A549 (cell line): ENCODE measurements at regions not wholly inside any gene's neighbourhood (a gene's known extent, or its start where the extent isn't known, plus 50 kb on each side); places are given as distances from the start of the nearest gene placed in this dataset.
"Not testable (repeated sequence)": the region's sequence is repeated elsewhere in the genome, so short reads cannot be mapped to it uniquely, and the experiment has no call there.

Experiments
- ATAC-seq, 2 experiments: fragments of 200-7000 bp in 1 of 2; fragments of >200 bp in 1 of 2; cut with Nextera tagmentation in 1 of 2; cut with Tn5 transposase in 1 of 2; 3 replicates each; pipeline versions ENCODE4 v1.8.0 to v1.9.1; 2018 to 2020; ENCODE audit warnings: mild to moderate bottlenecking in 1 of 2, moderate library complexity in 1 of 2
- CTCF ChIA-PET: fragments of 300-600 bp; sonication (Branson Sonifier 250); formaldehyde crosslinking; extraction: SDS; loops from one replicate; lab custom pipeline; 2021; ENCODE audit warnings: antibody characterized with exemption, inconsistent platforms; lab: Yijun Ruan, JAX
- POLR2A ChIA-PET: fragments of 350-600 bp; formaldehyde crosslinking; extraction: SDS; loops from one replicate; lab custom pipeline; 2021; ENCODE audit warnings: antibody characterized with exemption, inconsistent platforms; lab: Yijun Ruan, JAX
- DNase-seq, 2 experiments: peaks; one replicate each; pipeline versions ENCODE4 v3.0.0 to v3.0.0-alpha.2; 2011 to 2016; ENCODE audit warnings: low read depth in 1 of 2, low spot score in 1 of 2
- FAIRE-seq: peaks from 2 replicates; lab custom pipeline; 2011; peaks lifted over from hg19 to GRCh38; lab: Jason Lieb, UNC
- H3K27ac ChIP-seq, 2 experiments: fragments of >200 bp; sonication (Bioruptor Twin); formaldehyde crosslinking; 3 replicates each; pipeline ENCODE4 v1.5.1; 2016 to 2017
- H3K4me1 ChIP-seq: fragments of >200 bp; sonication (Bioruptor Twin); formaldehyde crosslinking; 3 replicates; pipeline ENCODE4 v1.6.1; 2016
- H3K4me2 ChIP-seq: fragments of >200 bp; sonication (Bioruptor Twin); formaldehyde crosslinking; 3 replicates; pipeline ENCODE4 v1.6.1; 2016
- H3K4me3 ChIP-seq: fragments of >200 bp; sonication (Bioruptor Twin); formaldehyde crosslinking; 3 replicates; pipeline ENCODE4 v1.5.1; 2016
- H3K9me3 ChIP-seq: fragments of >200 bp; sonication (Bioruptor Twin); formaldehyde crosslinking; 3 replicates; pipeline ENCODE4 v1.6.1; 2016
- BCL3 ChIP-seq: fragments of >200 bp; sonication (Bioruptor Twin); formaldehyde crosslinking; IDR thresholded peaks from 3 replicates; pipeline ENCODE4 v1.6.1; 2016
- CBX2 ChIP-seq: fragments of 200-600 bp; sonication (generic); IDR thresholded peaks from 2 replicates; pipeline ENCODE4 v1.6.1; 2016; ENCODE audit warnings: low read depth, mild to moderate bottlenecking, borderline replicate concordance
- CHD2 ChIP-seq: fragments of 150-350 bp; IDR thresholded peaks from 2 replicates; pipeline ENCODE4 v1.6.1; 2014; ENCODE audit warnings: low read length; ENCODE audit not compliant: partially characterized antibody
- EHMT2 ChIP-seq: fragments of 200-600 bp; sonication (generic); IDR thresholded peaks from 2 replicates; pipeline ENCODE4 v1.6.1; 2016; ENCODE audit warnings: antibody characterized with exemption, low read depth, mild to moderate bottlenecking, moderate library complexity
- ESRRA ChIP-seq: fragments of 150-350 bp; IDR thresholded peaks from 2 replicates; pipeline ENCODE4 v1.6.1; 2014; ENCODE audit warnings: mild to moderate bottlenecking, low read length, borderline replicate concordance
- FOSB ChIP-seq: fragments of 250-450 bp; sonication (Bioruptor Pico); IDR thresholded peaks from 2 replicates; pipeline ENCODE4 v1.5.0; 2020; ENCODE audit warnings: mild to moderate bottlenecking, moderate library complexity
- HOXA7 ChIP-seq: fragments of 250-450 bp; sonication (Bioruptor Pico); IDR thresholded peaks from 2 replicates; pipeline ENCODE4 v1.5.0; 2020; ENCODE audit warnings: mild to moderate bottlenecking, moderate library complexity
- HOXB13 ChIP-seq: fragments of 250-450 bp; sonication (Bioruptor Pico); IDR thresholded peaks from 2 replicates; pipeline ENCODE4 v1.5.0; 2020; ENCODE audit warnings: low read depth, mild to moderate bottlenecking, moderate library complexity
- HOXB5 ChIP-seq: fragments of 250-450 bp; sonication (Bioruptor Pico); IDR thresholded peaks from 2 replicates; pipeline ENCODE4 v1.5.0; 2020; ENCODE audit warnings: mild to moderate bottlenecking, moderate library complexity
- JUN ChIP-seq, 2 experiments: fragments of >200 bp; sonication (Bioruptor Twin); formaldehyde crosslinking; IDR thresholded peaks; 2 replicates in 1 of 2; 3 replicates in 1 of 2; pipeline ENCODE4 v1.6.1; 2016 to 2017
- MYC ChIP-seq: IDR thresholded peaks from 2 replicates; pipeline ENCODE4 v1.6.1; 2012; ENCODE audit warnings: mild to moderate bottlenecking, inconsistent platforms, low read length, improper control_type of control experiment, borderline replicate concordance
- NPAS2 ChIP-seq: fragments of 250-450 bp; sonication (Bioruptor Pico); IDR thresholded peaks from 2 replicates; pipeline ENCODE4 v1.8.0; 2022; ENCODE audit warnings: mild to moderate bottlenecking, moderate library complexity, borderline replicate concordance
- PHF8 ChIP-seq: fragments of 200-600 bp; sonication (generic); IDR thresholded peaks from 2 replicates; pipeline ENCODE4 v1.6.1; 2016; ENCODE audit warnings: low read depth, mild to moderate bottlenecking, antibody characterized with exemption, moderate library complexity, borderline replicate concordance
- POLR2A ChIP-seq: IDR thresholded peaks from 2 replicates; pipeline ENCODE4 v1.6.1; 2012; ENCODE audit warnings: mild to moderate bottlenecking, low read length
- TP53 ChIP-seq: fragments of 250-450 bp; sonication (Bioruptor Pico); IDR thresholded peaks from 2 replicates; pipeline ENCODE4 v1.5.0; 2021; ENCODE audit warnings: mild to moderate bottlenecking, moderate library complexity
- ZNF302 ChIP-seq: fragments of 250-450 bp; sonication (Bioruptor Pico); IDR thresholded peaks from 2 replicates; pipeline ENCODE4 v1.9.0; 2021; ENCODE audit warnings: inconsistent platforms, mild to moderate bottlenecking, moderate library complexity
- ZSCAN20 ChIP-seq: fragments of 250-450 bp; sonication (Bioruptor Pico); IDR thresholded peaks from 2 replicates; pipeline ENCODE4 v1.8.0; 2022; ENCODE audit warnings: mild to moderate bottlenecking, moderate library complexity
- WGBS: methylation state at CpG from one replicate; pipeline ENCODE4 v1.1.6; 2017; ENCODE audit errors: missing lambda C conversion rate; 5-methylcytosine and 5-hydroxymethylcytosine counted together
- TF ChIP-seq, protein P1 (sequence below): fragments of 250-450 bp; sonication (Bioruptor Pico); IDR thresholded peaks from 2 replicates; pipeline ENCODE4 v1.5.0; 2021; ENCODE audit warnings: mild to moderate bottlenecking, moderate library complexity, borderline replicate concordance

- ATAC-seq, H3K27ac ChIP-seq, H3K4me2 ChIP-seq, DNase-seq, FAIRE-seq, CTCF ChIA-PET, H3K4me1 ChIP-seq, POLR2A ChIA-PET, H3K4me3 ChIP-seq: not testable (repeated sequence)
- H3K9me3 ChIP-seq: peaks cover 14% of the 10 kb centered on the region; the same call in 2 of the 3 replicates
- WGBS: 70% methylated on average over 9 of the region's 9 CpGs
These were observed 67.7 kb downstream of the TMEM270 start for GRCh38 chr7:73928644-73929043.

DNA sequence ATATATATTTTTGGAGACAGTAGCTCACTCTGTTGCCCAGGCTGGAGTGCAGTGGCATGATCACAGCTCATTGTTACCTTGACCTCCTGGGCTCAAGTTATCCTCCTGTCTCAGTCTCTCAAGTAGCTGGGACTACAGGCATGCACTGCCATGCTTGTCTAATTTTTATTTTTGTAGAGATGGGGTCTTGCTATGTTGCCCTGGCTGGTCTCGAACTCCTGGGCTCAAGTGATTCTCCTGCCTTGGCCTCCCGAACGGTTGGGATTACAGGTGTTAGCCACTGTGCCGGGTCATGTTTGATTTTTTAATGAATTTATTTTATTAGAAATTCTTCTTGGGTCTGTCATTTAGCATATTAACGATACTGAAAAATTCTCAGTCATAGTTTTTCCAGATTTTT, 70.5 kb downstream of the TMEM270 start:
- H3K4me3 ChIP-seq: no peak overlapping the region
- no peak for FAIRE-seq

GRCh38 chr7:73932364-73932763, 71.4 kb downstream of the TMEM270 start:
- POLR2A ChIA-PET: no interaction called here

More for the DNA sequence above, 70.5 kb downstream of the TMEM270 start:
- WGBS: 70% methylated on average over 5 of the region's 5 CpGs
- ATAC-seq: no peak
- Histone ChIP-seq H3K9me3 (peaks cover 8% of the 10 kb centered on the region; the same call in 2 of the 3 replicates), H3K4me2 (no peak overlapping the region), H3K27ac (no peak overlapping the region), H3K4me1 (no peaks in the 10 kb centered on the region)
- no peak for TF ChIP-seq CBX2
- TF ChIP-seq ESRRA: no peak
- no peak for TF ChIP-seq HOXB13 (CRISPR knock-in tag)
- TF ChIP-seq HOXB5 (CRISPR knock-in tag): no peak
- no peak for TF ChIP-seq BCL3
- TF ChIP-seq, protein P1, sequence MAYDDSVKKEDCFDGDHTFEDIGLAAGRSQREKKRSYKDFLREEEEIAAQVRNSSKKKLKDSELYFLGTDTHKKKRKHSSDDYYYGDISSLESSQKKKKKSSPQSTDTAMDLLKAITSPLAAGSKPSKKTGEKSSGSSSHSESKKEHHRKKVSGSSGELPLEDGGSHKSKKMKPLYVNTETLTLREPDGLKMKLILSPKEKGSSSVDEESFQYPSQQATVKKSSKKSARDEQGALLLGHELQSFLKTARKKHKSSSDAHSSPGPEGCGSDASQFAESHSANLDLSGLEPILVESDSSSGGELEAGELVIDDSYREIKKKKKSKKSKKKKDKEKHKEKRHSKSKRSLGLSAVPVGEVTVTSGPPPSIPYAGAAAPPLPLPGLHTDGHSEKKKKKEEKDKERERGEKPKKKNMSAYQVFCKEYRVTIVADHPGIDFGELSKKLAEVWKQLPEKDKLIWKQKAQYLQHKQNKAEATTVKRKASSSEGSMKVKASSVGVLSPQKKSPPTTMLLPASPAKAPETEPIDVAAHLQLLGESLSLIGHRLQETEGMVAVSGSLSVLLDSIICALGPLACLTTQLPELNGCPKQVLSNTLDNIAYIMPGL (CRISPR knock-in tag): no peak
- TF ChIP-seq CHD2: no peak
- no peak for TF ChIP-seq FOSB
- TF ChIP-seq HOXA7: no peak
- no peak for TF ChIP-seq POLR2A
- no peak for DNase-seq
- CTCF ChIA-PET: no interaction called here
- POLR2A ChIA-PET: no interaction called here

GRCh38 chr7:73933091-73933490, 72.1 kb downstream of the TMEM270 start:
- CTCF ChIA-PET: interaction anchor here (0.6 kb wide), 1 partner anchor 34 kb away, joined by 3 read pairs; no protein-coding TSS in a partner anchor
- TF ChIP-seq HOXB5 (CRISPR knock-in tag) (no peak), MYC (no peak)
- Histone ChIP-seq H3K27ac (no peak overlapping the region), H3K4me2 (no peak overlapping the region), H3K9me3 (no peaks in the 10 kb centered on the region), H3K4me3 (no peak overlapping the region), H3K4me1 (0 out of 3 replicates have a peak, but pooled peaks cover 4% of the 10 kb centered on the region)
- no peak for ATAC-seq
- no peak for FAIRE-seq
- POLR2A ChIA-PET: no interaction called here
- 52% methylated on average over 2 of the region's 2 CpGs for WGBS
- no peak for DNase-seq

More at GRCh38 chr7:73932364-73932763, 71.4 kb downstream of the TMEM270 start:
- H3K9me3 ChIP-seq: no peaks in the 10 kb centered on the region
- no peak for TF ChIP-seq POLR2A
- TF ChIP-seq ZNF302 (CRISPR knock-in tag): no peak
- no peak for TF ChIP-seq PHF8
- TF ChIP-seq TP53 (CRISPR knock-in tag): no peak
- no peak for TF ChIP-seq JUN (IDR thresholded peaks at IDR 0.05)
- TF ChIP-seq ZSCAN20 (CRISPR knock-in tag): no peak
- no peak for TF ChIP-seq NPAS2 (CRISPR knock-in tag)
- TF ChIP-seq EHMT2: no peak
- TF ChIP-seq, all 56 proteins: peak for 0
- ATAC-seq: no peak
- H3K4me3 ChIP-seq: no peak overlapping the region
- DNase-seq: no peak
- FAIRE-seq: no peak
- no peak overlapping the region for H3K4me2 ChIP-seq
- no peak overlapping the region for H3K27ac ChIP-seq
- WGBS: 77% methylated on average over 4 of the region's 4 CpGs
- H3K4me1 ChIP-seq: no peaks in the 10 kb centered on the region
- CTCF ChIA-PET: no interaction called here
